ENCODE measurements at regions not wholly inside any gene's neighbourhood (a gene's known extent, or its start where the extent isn't known, plus 50 kb on each side); places are given as distances from the start of the nearest gene placed in this dataset.
"Not testable (repeated sequence)": the region's sequence is repeated elsewhere in the genome, so short reads cannot be mapped to it uniquely, and the experiment has no call there.

DNA sequence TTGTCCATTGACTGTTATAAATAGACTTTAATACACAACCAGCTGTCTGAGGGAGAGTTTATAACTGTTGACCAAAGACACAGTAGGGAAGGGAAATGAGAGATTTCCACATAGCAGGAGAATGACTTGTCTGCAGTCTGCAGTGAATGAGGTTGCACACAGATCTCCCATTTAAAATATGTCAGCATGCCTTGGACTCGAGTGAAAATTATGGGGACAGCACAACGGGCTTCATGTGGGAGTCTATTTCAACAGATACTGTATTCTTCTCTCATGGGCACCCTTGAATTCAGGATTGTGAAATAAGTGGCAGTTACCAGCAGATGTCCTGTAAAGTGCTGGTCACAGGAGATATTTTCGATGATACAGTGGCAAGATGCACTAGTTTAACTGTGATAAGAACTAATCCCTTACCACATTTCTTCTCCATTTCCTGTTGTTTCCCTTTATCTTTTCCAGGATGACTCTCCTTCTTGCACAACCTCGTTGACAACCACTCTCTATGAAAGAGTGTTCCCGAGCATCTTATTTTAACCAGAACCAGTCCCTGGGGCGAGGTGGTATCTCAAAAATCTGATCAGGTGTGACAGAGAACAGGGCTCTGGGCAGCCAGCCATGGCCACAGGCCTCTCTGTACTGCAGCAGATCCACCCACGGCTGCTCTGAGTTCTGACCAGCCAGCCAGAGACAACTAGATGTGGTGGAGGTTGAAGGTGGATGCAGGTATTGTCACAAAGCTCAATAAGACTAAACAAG lies 51.5 kb upstream of the MAP3K1 start:
- intact Hi-C loops (cut with DNase I, micrococcal nuclease) = no loop called here
- ATAC-seq (no peak), DNase-seq (peak in 1 of 2 donors; percentile 18)

DNA sequence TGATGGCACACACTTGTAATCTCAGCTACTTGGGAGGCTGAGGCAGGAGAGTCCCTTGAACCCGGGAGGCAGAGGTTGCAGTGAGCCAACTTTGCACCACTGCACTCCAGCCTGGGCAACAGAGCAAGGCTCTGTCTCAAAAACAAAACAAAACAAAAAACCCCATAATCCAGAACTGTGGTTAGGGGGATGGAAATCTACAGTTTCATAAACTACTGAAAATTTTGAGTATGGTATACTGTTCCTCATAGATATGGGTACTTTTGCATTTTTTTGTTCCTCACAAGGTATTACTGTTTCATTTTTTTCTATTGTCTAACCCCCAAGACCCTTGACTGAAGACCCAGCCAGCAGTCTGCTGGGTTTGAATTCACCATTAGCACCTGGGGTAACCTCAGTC lies 52.2 kb upstream of the MAP3K1 start:
- intact Hi-C loops (cut with DNase I, micrococcal nuclease) = no loop called here
- ATAC-seq (no peak), DNase-seq (no peak)

DNA sequence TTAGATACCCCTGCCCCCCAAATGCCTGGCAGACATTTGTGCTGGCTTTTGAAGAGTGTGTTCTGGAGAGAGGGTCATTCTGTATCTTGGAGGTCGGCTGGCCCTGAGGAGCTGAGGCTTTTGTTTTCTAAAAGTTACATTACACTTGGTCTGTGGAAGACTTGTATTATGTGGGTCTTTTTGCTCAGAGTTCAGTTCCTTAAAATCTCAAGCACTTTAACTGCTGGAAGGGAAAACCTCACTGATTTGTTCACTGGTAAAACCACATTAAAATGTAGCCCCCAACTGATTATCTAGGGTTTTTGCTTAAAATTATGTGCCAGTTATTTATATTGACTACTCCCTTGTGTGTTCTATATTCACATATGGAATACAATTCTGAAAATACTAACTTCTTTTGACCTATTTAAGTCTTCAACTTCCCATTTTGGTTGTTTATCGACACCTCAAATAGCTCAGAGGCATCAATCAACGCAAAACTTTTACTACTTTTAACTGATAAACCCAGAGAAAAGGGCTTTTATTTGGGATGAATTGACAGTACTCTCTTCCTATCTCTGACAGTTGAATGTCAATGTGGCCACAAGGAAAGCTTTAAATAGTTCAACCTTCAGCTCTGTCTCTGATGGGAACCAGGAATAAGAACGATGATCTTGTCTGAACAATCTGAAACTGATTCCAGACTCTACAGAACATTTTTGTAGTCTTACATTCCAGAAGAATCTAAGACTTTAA lies 54.0 kb upstream of the MAP3K1 start:
- intact Hi-C loops (cut with DNase I, micrococcal nuclease) = no loop called here
- ATAC-seq (no peak), DNase-seq (no peak)

GRCh38 chr5:56760723-56761122 lies 54.6 kb upstream of the MAP3K1 start:
- DNase-seq = no peak

DNA sequence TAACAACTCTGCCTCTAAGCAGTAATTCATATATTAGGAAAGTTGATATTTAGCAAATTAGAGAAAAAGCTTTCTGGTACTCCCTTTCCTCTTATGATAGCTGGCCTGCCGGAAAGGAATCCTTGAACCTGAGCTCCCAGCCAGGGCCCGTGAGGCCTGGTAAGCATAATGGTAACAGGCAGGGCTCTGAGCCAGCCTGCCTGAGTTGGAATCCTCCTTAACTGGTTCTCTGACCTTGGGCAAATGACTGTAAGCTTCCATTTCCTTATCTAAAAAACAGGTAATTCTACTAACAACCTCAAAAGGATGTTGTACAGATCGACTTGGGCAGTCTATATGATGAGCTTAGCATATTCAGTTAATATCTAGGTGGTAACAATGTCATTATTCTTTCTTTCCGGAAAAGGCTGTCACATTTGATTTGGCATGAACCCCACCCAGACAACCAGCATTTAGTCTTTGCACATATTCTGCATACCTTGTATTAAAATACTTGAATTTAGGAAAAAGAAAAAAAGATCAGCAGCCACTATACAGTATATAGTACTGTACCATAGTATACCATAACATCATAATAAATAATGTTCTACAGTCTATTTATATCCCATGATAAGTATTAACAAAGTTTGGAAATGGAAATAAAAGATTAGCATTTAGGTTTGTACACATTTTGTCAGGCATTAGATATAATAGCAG lies 55.7 kb upstream of the MAP3K1 start:
- DNase-seq (no peak), ATAC-seq (no peak)
- intact Hi-C loops (cut with DNase I, micrococcal nuclease) = no loop called here

More at GRCh38 chr5:56760723-56761122, 54.6 kb upstream of the MAP3K1 start:
- intact Hi-C loops (cut with DNase I, micrococcal nuclease) = no loop called here
- no peak for ATAC-seq

DNA sequence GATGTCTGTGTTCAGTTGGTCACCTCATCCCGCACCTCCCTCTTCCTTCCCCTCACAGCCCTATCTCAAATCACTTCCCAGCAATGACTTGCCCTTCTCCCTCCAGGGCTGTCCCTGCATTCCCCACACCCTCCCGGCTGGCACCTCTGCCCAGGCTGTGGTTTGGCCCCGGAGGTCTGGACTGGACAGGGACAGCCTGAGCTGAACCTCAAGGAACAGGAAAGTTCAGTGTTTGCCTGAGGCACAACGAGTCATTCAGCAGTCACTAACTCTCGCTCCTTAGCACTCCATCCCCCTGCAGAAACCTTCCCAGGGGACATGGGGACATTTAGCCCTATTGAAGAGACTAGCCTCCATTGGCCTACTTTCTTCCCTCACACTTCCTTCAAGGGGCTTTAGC lies 58.3 kb upstream of the MAP3K1 start:
- ATAC-seq (no peak), DNase-seq (no peak)
- intact Hi-C loops (cut with DNase I, micrococcal nuclease) = no loop called here

- no peak for DNase-seq
- no peak for ATAC-seq
- intact Hi-C loops (cut with DNase I, micrococcal nuclease) = no loop called here
Observed at GRCh38 chr5:56755036-56755555, 60.3 kb upstream of the MAP3K1 start.

DNA sequence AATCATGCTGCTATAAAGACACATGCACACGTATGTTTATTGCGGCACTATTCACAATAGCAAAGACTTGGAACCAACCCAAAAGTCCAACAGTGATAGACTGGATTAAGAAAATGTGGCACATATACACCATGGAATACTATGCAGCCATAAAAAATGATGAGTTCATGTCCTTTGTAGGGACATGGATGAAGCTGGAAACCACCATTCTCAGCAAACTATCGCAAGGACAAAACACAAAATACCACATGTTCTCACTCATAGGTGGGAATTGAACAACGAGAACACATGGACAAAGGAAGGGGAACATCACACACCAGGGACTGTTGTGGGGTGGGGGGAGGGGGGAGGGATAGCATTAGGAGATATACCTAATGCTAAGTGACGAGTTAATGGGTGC lies 61.8 kb upstream of the MAP3K1 start:
- intact Hi-C loops (cut with DNase I, micrococcal nuclease); ATAC-seq: not testable (repeated sequence)

GRCh38 chr5:56751572-56752313 lies 63.6 kb upstream of the MAP3K1 start:
- DNase-seq (no peak), ATAC-seq (no peak)
- intact Hi-C loops (cut with DNase I, micrococcal nuclease) = no loop called here

More for the DNA sequence above, 61.8 kb upstream of the MAP3K1 start:
- not testable (repeated sequence) for DNase-seq

DNA sequence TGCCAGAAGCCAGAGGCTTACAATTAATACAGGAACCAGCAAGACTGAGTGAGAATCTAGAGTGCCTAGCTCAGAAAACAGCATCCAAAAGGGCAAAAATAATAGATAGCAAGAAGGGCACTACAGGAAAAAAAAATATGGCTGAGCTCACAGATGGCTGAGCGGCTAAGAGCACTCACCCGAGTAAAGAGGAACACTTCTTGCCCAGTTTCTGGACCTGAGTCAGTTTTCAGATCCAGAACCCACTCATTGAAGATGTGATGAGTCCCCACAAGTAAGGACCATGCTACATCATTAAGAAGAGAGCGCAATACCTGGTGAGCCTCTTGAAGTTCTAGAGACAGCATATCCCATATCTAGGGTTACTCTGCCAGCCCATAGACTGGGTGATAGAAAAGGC lies 65.5 kb upstream of the MAP3K1 start:
- no peak for ATAC-seq
- intact Hi-C loops (cut with DNase I, micrococcal nuclease) = no loop called here
- no peak for DNase-seq

- ATAC-seq (no peak), DNase-seq (no peak)
- intact Hi-C loops (cut with DNase I, micrococcal nuclease) = no loop called here
Observed at GRCh38 chr5:56746553-56747339, 68.6 kb upstream of the MAP3K1 start.

GRCh38 chr5:56745864-56746263 lies 69.5 kb upstream of the MAP3K1 start:
- ATAC-seq (no peak), DNase-seq (peak in 1 of 2 donors; percentile 16)
- intact Hi-C loops (cut with DNase I, micrococcal nuclease) = no loop called here

- ATAC-seq (no peak), DNase-seq (no peak)
- intact Hi-C loops (cut with DNase I, micrococcal nuclease) = no loop called here
Observed at GRCh38 chr5:56740868-56741267, 74.5 kb upstream of the MAP3K1 start.

DNA sequence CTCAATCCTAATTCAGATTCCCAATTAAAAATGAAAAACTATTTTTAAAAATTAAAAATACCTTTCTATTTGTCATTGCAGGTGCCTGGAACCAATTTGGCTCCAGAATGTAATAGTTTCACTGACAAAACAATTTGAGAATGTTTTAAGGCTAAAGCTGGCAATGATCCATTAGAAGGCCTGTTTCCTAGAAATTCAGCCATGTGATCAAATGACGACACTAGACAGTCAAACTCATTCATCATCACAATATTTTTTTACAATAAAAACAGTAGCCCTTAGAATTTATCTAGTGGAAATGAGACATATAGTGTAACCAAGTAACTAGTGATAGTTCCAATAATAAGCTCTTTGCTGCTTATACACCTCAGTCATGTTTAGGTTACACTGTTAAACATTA lies 75.4 kb upstream of the MAP3K1 start:
- no peak for DNase-seq
- intact Hi-C loops (cut with DNase I, micrococcal nuclease) = no loop called here
- ATAC-seq = no peak

GRCh38 chr5:56737951-56738606 lies 77.3 kb upstream of the MAP3K1 start:
- ATAC-seq = no peak
- intact Hi-C loops (cut with DNase I, micrococcal nuclease) = no loop called here

DNA sequence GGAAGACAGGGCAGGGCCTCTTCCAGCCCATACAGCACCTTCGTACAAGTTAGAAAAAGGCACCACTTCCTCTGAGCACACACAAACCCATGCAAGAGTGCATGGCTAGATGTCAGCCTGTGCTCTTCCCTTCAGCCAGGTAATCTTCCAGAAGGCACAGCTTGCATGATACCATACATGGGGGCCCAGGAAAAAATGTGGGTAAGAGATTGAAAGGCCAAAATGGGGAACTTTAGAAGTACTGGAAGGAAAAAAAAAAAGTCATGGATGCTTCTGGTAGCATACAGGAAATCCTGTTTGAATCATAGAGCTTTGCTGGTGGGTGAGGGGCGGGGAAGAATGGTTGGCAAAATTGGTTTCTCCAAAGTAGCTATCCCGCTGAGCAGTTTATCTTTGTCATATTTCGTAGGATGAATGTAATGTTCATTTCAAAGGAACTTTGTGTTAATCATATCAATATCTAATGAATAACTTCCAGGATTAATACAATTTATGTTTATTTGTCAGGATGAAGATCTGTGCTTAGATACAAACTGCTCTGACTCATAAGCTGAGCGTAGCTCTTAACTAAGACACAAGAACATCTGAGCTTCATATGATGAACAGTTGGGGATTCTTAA lies 78.2 kb upstream of the MAP3K1 start:
- DNase-seq (peak in 1 of 2 donors; percentile 6), ATAC-seq (no peak)
- intact Hi-C loops (cut with DNase I, micrococcal nuclease) = no loop called here

More at GRCh38 chr5:56737951-56738606, 77.3 kb upstream of the MAP3K1 start:
- DNase-seq = no peak
